Stomach (tissue), 4 donors: ENCODE measurements at regions not wholly inside any gene's neighbourhood (a gene's known extent, or its start where the extent isn't known, plus 50 kb on each side); places are given as distances from the start of the nearest gene placed in this dataset.

ENCODE experiments used
- CTCF ChIP-seq, 7 experiments: fragments of 450-650 bp in 4 of 7; fragments of 200-600 bp in 3 of 7; sonication (generic) in 3 of 7; IDR thresholded peaks; one replicate each; pipeline ENCODE4 v1.5.1; 2016 to 2019; ENCODE audit warnings: antibody characterized with exemption in 7 of 7, control low read depth in 2 of 7, mild to moderate bottlenecking in 1 of 7
- POLR2AphosphoS5 ChIP-seq, 3 donors: sonication (generic); formaldehyde crosslinking; IDR thresholded peaks; one replicate each; pipeline ENCODE4 v1.6.1; 2016; ENCODE audit warnings: antibody characterized with exemption in 3 of 3

DNA sequence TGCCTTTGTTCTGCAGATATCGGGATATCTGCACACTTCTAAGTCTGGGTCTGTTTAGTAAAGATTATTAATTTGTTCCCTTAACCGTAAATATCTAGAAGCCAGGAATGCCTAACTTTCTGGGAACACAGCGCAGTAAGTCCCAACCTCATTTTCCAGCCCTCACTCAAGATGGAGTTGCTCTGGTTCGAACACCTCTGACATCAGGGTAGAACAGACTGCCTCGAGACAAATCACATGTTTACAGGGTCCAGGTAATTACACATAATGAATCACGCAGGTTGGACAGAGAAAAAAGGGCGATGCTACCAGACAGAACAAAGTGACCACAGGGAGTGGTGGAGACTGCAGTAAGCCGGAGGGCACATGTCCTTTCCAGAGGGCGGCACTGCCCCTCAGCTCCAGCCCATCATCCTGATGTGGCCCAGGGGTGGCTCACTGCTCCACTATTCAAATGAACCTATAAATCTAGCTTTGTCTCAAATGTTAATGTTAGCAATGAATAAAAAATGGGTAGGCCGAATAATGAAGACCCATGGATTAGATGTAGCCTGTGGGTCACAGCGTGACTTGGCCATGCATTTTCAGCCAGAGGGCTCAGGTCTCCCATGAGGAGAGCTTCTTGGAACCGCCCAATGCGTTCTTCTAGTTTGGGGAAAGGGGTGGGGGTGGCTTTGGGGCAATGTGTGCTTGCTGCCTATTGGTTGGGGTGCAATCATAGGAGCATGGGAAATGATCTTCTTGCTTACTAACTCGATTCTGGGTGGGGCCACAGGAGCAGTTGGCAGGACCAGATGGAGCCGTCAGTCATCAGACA lies 159.0 kb upstream of the SFSWAP start:
- no peak for TF ChIP-seq CTCF (IDR thresholded peaks at IDR 0.05)
- no peak for TF ChIP-seq POLR2AphosphoS5 (IDR thresholded peaks at IDR 0.05)
